ENCODE measurements at regions not wholly inside any gene's neighbourhood (a gene's known extent, or its start where the extent isn't known, plus 50 kb on each side); places are given as distances from the start of the nearest gene placed in this dataset.

GRCh38 chr19:56930647-56931535 lies 90.4 kb upstream of the PEG3 start:
- H3K4me3 ChIP-seq (ENCODE audit: low read depth, low read length): no peak overlapping the region
- TF ChIP-seq CTCF (IDR thresholded peaks at IDR 0.05; ENCODE audit: low read depth, low read length): no peak

GRCh38 chr19:56933014-56933705 lies 92.6 kb upstream of the PEG3 start:
- H3K4me3 ChIP-seq (ENCODE audit: low read depth, low read length): no peak overlapping the region
- no peak for TF ChIP-seq CTCF (IDR thresholded peaks at IDR 0.05; ENCODE audit: low read depth, low read length)

GRCh38 chr19:56934438-56935090 lies 94.0 kb upstream of the PEG3 start:
- no peak overlapping the region for H3K4me3 ChIP-seq (ENCODE audit: low read depth, low read length)

GRCh38 chr19:56939951-56940350 lies 99.4 kb upstream of the PEG3 start:
- no peak for TF ChIP-seq CTCF (IDR thresholded peaks at IDR 0.05; ENCODE audit: low read depth, low read length)

More at GRCh38 chr19:56934438-56935090, 94.0 kb upstream of the PEG3 start:
- no peak for TF ChIP-seq CTCF (IDR thresholded peaks at IDR 0.05; ENCODE audit: low read depth, low read length)

GRCh38 chr19:56942756-56943155 lies 102.2 kb upstream of the PEG3 start:
- H3K4me3 ChIP-seq (ENCODE audit: low read depth, low read length): no peak overlapping the region
- no peak for TF ChIP-seq CTCF (IDR thresholded peaks at IDR 0.05; ENCODE audit: low read depth, low read length)

More at GRCh38 chr19:56939951-56940350, 99.4 kb upstream of the PEG3 start:
- no peak overlapping the region for H3K4me3 ChIP-seq (ENCODE audit: low read depth, low read length)

GRCh38 chr19:56946159-56946558 lies 105.6 kb upstream of the PEG3 start:
- no peak for TF ChIP-seq CTCF (IDR thresholded peaks at IDR 0.05; ENCODE audit: low read depth, low read length)
- no peak overlapping the region for H3K4me3 ChIP-seq (ENCODE audit: low read depth, low read length)
